Right ventricle myocardium inferior (tissue), 1 donor: ENCODE measurements at regions not wholly inside any gene's neighbourhood (a gene's known extent, or its start where the extent isn't known, plus 50 kb on each side); places are given as distances from the start of the nearest gene placed in this dataset.

ENCODE experiments used
- ATAC-seq: fragments of 200-7000 bp; cut with Tn5 transposase; one replicate; pipeline ENCODE4 v1.9.1; 2020; ENCODE audit warnings: mild to moderate bottlenecking, moderate library complexity
- DNase-seq: peaks from one replicate; pipeline ENCODE4 v3.0.0; 2021; ENCODE audit errors: missing footprints
- intact Hi-C: fragments of 100-400 bp; cut with DNase I; formaldehyde crosslinking; loops from one replicate; pipeline ENCODE4 v1.11.0; 2022
- donor health status: DM: no; HTN: yes; CAD: no; lungs with severe emphysema.

DNA sequence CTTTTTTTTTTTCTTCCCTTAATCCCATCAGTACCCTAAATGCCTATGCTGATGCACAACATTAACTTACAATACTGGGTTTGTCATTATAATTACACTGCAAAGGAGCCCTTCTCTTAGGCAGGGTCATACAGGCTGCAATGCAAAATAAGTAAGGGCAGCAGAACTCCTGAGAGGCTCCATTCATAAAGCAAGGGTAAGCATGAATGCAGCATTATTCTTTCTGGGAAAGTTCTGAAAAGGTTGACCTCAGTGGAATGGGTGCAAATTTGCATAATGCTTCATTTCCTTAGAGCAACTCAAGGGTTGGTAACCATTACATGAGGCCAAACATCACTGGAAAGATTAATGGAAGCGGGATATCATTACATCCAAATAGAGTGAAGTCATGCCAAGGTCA lies 789.2 kb downstream of the KLHL13 start:
- ATAC-seq, result no peak
- intact Hi-C loops, result no loop called here
- no peak for DNase-seq

DNA sequence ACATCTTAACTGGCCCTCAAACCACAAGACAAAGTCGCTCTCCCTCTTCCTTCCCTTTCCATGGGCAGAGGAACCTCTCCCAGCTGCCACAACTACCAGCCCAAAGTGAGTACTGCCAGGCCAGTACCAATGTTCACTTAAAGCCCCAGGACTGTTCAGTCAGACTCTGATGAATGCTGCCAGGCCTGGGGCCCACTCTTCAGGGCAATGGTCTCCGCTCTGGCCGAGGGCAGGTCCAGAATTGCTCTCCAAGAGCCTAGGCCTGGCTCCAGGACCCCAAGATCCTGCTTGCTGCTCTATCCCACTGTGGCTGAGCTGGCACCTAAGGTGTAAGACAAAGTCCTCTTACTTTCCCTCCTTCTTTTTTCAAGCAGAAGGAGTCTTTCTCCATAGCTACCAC lies 790.9 kb downstream of the KLHL13 start:
- intact Hi-C loops, result no loop called here
- DNase-seq (no peak), ATAC-seq (no peak)

- ATAC-seq, result no peak
- DNase-seq, result no peak
- intact Hi-C loops, result no loop called here
Measured at GRCh38 chrX:117305168-117305766, 811.3 kb downstream of the KLHL13 start.

DNA sequence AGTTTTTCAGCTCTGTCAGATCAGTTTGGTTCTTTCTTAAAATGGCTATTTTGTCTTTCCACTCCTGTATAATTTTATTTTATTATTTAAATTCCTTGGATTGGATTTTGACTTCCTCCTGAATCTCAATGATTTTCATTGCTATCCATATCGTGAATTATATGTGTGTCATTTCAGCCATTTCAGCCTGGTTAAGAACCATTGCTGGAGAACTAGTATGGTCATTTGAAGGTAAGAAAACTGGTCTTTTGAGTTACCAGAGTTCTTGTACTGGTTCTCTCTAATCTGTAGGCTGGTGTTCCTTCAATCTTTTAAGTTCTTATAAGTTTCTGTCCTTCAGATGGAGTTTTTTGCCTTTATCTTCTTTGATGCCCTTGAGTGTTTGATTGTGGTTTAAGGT lies 815.5 kb downstream of the KLHL13 start:
- DNase-seq (no peak), ATAC-seq (no peak)
- intact Hi-C loops, result no loop called here

- intact Hi-C loops, result no loop called here
- ATAC-seq, result no peak
Measured at GRCh38 chrX:117291760-117292159, 824.9 kb downstream of the KLHL13 start.

GRCh38 chrX:117274965-117275364 lies 812.2 kb upstream of the CT83 start:
- no peak for DNase-seq
- ATAC-seq, result no peak
- intact Hi-C loops, result no loop called here

More at GRCh38 chrX:117291760-117292159, 824.9 kb downstream of the KLHL13 start:
- DNase-seq, result no peak
